ENCODE measurements at regions not wholly inside any gene's neighbourhood (a gene's known extent, or its start where the extent isn't known, plus 50 kb on each side); places are given as distances from the start of the nearest gene placed in this dataset.

DNA sequence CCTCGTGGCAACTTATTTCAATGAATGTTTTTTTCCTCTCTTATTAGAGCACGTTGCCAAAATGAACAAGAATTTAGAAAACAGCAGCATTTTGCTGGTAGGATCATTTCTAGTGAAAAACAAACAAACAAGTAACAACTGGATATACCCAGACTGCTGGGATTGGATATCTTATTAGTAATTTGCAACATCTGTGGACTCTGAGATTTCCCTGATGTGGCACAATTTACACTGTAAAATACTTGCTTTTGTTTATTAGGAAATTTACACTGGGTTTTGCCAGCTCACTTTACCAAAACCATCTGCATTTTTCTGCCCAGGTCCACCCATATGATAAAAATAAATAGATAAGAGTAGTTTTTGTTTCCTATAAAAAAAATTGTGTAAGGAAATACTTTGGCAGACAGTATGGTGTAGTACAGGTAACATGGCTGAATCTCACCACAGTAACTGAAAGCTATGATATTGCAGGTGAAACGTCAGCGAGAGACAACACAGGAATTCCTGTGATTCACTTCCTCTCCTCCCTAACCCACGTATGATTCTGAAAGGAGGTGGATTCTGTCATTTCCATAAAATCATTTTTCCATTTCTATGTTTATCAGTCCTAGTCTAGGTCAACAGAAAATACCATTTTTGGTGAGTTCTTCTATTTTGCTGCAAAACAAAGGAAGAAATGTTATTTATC is 176.2 kb upstream of the NOVA1 start:
- DNase-seq: no peak

DNA sequence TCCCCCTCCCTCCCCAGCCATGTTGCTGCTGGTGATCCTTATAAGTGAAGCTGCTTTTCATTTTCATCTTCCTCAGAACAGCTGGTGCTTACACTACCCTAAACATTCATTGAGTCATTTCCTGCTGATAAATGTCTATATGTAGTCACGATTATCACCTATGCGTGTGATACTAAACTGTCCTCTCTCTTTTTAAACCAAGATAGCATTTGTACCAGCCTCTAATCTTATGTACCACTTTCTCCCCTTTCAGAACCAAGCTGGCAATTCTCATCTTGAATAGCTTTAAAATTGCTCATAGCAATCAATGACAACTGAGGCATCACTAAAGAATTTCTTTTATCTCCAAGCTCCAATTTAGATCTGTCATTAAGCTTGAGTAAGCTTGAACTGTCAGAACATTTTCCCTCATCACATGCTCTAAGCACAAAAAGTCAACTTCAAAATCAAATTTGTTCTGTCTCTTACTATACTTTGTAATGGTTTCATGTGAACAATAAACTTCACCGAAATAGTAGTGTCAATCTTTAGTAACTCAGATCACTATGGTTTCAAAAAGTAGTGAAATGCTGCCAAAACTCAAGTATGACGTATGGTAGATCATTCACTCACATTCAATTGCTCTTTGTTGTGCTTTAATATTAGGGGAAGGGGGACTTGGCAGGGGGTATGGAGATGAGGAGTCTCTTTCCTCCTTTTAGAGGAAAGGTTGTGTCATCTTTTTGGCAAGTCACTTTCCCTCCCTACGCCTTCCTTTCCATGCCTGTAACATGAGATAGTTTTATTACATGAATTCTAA is 178.1 kb upstream of the NOVA1 start:
- no peak for DNase-seq

DNA sequence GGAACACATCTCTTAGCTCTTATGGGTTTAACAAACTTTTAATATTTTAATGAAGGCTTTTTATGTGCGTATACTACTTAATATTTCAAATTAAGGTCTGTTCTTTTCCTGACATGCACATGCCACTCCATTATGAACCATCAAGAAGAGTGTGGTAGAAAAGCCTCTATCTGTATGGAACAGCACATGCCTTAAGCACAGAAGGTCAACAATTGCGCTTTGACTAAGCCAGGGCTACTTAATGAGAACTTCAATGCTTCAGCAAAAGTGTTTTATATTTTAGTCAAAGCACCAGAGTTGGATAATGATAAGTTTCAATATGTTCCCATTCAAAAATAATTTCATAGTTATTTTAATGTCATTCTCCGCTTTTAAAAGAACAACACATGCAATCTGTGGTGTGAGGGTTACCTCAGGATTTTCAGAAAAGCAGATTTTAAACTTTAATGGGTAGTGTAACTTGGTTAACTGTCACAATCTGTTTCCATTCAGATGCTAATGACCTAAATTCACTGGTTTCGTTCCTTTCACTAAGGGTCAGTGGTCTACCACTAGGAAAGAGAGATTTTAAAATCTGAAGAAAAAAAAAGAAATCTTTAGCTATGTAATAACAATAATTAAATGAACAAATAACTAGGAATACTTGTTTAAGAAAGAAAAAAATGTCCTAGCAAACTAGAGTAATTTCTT is 193.4 kb upstream of the NOVA1 start:
- no peak for DNase-seq

DNA sequence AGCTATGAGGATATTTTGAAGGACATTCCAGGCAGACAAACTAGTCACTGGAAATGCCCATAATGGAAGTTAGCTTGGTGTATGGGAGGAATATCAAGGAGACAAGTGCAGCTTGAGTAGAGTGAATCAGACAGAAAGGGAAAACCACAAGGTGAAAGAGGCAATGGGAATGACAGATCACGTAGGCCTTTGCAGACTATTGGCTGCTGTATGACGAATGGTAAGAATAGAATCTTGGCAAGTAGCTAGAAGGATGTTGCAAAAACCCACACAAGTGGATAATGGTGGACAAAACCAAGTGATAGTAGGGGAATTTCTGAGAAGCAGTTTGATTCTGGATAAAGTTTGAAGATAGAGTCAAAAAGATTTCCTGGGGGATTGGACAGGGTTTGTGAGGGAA is 196.9 kb upstream of the NOVA1 start:
- no peak for DNase-seq

DNA sequence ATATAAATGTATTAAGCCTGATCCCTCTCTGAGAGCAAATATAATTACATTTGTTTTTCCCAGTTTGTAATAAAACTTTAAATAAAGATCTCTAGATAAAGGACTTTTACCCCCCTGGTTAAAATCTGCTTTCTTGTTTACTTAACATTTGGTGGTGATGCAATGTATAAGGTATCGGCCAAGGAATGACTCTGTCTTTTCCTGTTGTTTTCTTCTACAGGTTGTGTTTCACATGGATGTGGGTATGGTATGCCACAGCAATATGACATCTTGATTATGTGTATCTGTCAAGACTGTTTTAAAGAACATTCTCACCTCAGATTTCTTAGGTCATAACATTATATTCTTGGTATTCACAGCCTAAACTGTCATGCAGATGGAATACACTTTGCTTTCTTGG is 210.6 kb upstream of the NOVA1 start:
- DNase-seq: no peak

DNA sequence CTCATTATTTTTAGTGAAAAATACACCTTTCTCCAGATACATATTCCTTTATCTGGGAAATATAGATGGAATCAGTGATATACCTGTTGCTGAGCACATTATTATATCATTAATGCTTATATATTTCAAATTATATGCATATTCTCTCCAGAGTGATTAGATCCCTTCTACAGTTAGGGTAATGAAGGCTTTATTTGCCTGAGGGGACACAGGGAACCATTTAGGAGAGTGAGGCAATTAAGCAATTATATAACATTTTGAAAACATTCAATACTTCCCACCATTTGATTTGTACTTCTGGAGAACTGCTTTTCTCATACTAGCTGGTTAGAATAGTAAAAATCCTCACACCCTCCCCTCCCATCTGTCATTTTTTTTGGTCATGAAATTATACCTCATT is 212.8 kb upstream of the NOVA1 start:
- DNase-seq: no peak

DNA sequence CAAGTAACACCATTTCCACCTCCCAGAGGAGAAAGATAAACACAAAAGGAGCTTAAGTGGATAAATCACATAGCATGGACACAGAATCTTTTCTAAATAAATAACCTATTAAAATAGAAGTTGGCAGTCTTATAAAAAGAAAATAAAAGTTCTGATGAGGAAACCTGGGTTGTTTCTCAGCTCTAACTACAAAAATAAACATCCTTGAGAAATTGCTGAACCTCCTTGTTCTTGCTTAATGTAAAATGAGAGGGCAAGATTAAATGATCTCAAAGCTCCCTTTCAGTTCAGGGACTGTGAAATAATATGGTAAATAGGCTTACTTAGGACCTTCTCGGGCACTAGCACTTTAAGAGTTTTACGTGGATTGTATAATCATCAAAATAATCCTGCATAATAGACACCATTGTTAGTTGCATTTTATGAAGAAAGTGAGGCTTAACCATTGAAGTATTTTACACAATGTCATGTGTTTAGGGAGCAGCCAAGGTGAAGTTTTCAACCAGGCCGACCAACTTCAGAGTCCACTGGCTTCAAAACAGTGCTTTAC is 214.0 kb upstream of the NOVA1 start:
- DNase-seq: no peak

DNA sequence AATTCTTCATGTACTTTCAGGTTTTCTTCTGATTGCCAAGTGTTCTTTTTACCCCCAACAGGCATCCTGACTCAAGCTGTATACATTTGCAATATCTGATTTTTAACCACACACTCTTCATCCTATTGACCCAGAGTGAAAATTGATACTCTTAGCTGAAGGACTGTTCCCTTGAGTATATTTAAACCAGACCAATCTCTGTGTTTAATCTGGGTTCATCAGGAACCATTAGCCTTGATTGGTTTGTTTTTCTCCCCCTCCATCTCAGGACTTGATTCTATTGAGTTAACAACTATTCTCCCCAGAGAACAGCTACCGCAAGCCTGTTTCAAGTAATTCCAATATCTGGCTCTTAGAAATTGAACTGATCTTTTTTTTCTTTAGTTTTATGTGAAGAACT is 222.3 kb upstream of the NOVA1 start:
- no peak for DNase-seq

DNA sequence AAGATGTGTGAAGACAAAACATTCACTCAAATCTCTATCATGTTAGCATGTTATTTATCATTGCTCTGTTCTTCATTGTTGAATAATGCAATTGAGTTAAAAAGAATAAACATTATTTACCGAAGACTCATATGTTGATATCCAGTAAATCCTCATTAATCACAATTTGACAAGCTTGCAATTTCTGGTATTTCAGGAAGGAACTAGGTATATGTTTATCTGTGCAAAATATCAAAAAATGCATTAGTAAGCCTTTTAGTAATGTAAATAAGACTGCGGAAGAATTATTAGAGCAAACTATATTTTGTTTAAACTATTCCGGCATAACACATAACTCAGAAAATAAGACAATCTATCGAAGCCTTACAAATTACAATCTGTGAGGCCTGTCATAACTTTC is 222.7 kb upstream of the NOVA1 start:
- no peak for DNase-seq

DNA sequence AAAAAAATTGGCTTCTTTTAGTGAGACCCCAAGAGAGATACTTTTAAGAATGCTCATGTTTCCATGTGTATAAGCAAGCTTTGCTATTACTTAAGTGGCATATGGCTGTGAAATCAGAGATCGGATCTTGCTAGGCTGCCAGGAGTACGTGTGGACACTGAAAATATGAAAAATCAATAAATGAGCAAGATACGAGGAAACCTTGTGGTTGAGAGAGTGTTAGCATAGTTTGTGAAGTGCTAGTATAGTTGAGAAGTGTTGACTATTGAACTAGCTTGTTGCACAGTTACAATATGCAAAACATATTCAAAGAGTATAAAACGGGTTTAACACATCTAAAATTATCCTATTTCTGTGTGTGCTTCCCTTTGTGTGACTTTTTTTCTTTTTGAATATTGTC is 230.9 kb upstream of the NOVA1 start:
- no peak for DNase-seq

DNA sequence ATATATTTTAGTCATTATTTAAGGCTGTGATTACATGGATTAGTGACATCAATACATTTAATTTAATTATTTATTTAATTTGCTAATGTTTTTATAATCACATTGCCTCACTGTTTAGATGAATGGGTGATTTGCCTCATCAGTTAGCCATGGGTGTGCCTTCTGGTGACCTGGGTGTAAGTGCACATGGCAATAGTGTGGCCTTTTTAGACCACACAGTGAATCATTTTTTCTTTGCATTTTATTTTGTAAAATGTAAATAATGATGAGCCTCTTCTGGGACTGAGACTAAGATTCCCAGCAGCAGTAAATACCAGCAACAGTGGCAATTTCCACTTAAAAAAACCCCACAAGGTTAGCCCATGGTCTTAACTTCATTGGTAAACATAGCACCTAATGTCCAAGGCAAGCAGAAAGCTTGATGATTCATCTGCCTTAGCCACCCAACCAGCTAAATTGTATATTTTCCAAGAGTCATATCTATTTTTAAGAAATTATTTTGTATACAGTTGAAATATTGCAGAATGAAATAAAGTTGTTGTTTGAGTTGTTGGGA is 235.9 kb upstream of the NOVA1 start:
- DNase-seq: no peak

DNA sequence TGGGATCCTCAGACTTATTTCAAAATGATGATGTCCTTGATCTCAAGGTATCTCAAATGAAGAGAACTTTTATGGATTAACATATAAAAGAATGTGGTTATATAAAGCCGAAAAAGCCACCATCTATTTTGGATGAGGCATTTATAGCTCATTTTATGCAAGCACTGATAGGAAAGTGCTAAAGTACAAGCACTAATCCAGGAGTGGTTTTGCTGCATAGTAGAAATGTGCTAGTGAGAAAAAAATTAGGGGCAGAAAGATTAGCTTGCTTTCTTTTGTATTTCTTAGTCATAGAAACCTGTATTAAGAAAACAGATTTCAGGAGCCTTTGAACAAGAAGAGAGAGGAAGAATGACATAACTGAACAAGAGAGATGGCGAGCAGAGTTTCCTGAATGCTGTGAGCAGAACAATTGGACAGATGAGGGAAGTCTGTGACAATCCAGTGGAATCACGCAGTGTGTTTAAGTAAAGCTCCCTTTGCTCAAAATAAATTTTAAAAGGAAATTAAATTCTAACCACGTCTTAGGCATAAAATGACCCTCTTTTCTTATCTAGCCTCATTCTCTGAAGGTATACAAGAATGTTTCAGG is 238.2 kb upstream of the NOVA1 start:
- no peak for DNase-seq

DNA sequence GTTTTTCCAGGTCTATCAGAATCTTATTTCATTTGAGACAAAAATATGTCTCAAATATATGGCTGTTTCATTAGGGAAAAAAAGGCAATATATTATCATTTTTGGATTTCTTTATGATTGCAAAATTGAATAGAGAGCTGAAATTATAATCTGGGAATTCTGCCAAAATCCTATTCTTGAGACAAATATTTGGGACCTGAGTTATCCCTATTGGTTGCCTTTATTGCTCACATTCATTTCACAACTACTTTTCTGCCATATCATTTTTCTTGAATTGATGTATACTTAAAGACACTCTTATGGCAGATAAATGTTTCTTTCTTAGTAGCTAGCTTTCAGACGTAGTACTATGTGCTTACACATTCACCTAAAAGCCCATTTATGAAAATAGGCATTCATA is 241.6 kb upstream of the NOVA1 start:
- DNase-seq: no peak

DNA sequence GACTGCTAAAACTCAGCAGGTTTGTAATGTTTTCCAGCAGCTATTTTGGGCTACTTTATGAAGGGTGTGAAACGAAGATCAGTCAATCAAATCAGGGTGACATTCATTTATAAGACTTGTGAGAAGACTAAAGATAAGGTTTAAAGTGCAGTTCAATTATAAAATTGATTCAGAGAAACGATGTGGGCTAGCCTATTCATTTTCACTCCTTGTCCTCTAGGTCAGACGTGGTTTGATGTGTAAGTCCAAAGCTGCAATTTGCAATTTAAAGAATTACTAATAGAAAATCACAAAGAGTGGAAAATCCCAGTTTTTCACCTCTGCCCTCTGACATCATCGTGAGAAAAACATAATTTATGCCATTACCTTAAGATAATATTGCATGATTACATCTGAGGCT is 243.5 kb upstream of the NOVA1 start:
- no peak for DNase-seq

DNA sequence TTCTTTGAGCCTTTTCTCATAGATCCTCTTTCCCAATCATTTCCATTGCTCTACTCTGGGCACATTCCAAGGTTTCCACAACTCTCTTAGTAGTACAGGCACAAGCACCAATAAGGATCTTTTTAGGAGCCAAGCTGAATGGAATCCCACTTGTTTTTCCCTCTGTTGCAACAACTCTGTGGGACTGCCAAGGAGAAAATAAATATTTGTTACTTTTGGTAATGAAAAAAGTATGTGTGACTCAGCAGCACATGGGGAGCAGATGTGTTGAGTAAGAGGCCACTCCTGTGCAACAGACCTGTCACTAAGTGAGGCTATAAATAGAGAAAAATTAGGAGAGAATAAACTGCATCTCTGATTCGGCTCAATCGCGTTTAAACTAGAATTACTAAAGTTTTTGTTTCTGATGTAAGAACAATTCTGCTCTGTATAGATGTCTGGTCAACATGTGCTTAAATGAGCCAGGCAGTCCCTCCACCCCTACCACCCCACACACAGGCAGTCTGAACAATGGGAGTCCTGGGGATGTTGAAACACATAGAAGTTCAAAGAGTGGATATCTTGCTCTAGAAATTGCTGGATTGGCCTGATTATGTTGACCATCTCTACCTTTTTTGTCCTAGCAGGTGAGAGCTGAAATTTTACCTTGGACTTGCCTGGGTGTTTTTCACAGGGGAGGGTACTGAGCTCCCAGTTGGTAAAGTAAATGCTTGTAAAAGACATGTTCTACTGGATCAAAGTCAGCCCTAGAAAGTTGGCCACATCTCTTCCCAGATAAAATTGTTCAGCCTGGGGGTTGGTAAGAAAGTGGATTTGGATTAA is 244.3 kb upstream of the NOVA1 start:
- no peak for DNase-seq

DNA sequence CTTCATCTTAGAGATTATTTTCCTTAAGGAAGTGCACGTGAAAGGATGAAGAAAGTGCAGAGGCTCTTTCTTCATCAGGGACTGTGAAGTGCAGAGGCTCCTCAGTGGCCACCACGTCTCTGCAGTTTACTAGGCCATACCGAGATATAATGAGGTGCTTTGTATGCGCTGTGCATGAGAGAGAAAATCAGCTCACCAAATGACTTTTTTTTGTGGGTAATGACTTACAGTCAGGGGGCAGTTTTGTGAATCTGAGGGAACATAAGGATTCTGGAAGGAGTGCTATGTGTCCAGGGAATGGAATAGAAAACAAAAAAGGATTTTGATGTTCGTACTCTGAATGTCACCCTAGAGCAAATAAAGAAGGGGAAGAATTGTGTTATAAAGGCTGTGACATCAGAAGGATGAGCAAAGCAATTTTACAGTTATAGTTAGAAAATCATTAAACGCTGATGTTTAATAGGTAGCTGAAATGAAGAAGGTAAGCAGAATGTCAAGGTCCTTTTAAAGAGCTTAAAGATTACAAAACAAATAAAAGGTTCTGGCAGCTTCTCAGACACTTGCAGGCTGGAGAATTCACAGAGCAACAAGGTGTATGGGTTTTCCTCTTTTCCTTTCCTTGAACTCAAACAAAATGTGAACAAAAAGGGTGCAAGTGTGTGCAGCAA is 247.5 kb upstream of the NOVA1 start:
- DNase-seq: no peak

DNA sequence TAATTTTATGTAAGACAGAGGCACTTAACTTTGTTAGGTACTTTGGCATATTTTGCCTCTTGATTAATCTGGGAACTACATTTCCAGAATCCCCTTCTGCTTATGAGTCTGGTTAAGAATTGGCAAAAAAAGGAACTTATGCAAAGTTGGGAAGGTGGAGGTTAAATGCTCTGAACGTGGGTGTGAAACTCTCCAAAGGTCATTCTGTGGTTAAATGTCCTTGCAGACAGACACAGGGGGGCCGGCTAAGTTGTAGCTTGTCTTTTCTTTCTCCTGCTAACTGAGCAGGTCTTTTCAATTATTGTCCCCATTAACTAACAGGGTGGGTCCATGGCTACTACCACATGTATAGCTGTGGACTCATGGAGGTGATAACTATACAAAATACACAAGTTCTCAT is 248.6 kb upstream of the NOVA1 start:
- no peak for DNase-seq

DNA sequence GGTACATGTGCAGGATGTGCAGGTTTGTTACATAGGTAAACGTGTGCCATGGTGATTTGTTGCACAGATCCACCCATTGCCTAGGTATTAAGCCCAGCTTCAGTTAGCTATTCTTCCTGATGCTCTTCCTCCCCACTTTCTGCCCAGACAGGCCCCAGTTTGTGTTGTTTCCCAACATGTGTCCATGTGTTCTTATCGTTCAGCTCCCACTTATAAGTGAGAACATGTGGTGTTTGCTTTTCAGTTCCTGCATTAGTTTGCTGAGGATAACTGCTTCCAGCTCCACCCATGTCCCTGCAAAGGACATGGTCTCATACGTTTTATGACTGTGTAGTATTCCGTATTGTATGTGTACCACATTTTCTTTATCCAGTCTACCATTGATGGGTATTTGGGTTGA is 251.7 kb upstream of the NOVA1 start:
- no peak for DNase-seq

DNA sequence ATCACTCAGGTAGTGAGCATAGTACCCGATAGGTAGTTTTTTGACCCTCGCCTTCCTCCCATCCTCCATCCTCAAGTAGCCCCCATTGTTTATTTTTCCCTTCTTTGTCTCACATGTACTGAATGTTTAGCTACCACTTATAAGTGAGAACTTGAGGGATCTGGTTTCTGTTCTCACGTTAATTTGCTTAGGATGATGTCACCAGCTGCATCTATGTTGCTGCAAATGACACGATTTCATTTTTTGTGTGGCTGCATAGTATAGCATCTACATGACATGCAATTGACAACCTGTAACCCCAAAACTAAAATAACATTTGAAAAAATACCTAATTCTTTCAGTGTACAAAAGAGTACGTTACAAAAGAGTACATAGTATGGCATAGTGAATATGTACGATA is 254.0 kb upstream of the NOVA1 start:
- DNase-seq: no peak

DNA sequence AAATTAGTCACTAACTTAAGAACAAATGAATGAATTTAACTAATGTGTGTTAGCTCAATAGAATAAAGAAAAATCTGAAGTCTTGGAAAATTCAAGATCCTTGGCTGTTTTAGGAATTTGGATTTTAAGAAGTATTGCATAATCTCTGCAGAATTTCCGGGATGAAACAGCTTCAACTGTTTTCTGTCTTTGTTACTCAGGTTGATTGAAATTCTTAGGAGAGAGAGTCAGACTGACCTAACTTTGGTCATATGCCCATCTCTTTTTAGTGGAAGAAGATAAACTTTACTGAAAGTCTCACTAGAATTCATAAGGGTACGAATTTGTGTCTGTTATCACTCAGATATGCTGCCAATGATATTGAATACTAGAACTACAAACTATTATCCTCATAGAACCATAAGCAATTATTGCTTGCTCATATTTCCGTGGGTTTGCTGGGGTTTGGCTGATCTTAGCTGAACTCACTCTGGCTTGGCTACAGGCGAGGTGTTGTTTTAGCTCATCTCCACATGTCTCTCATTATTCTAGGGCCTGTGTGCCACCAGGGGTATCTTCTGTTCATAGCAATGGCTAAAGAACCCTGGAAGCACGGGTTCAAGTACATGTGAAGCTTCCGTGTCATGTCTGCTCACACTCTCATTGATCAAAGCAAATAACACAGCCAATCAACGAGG is 257.4 kb upstream of the NOVA1 start:
- no peak for DNase-seq

DNA sequence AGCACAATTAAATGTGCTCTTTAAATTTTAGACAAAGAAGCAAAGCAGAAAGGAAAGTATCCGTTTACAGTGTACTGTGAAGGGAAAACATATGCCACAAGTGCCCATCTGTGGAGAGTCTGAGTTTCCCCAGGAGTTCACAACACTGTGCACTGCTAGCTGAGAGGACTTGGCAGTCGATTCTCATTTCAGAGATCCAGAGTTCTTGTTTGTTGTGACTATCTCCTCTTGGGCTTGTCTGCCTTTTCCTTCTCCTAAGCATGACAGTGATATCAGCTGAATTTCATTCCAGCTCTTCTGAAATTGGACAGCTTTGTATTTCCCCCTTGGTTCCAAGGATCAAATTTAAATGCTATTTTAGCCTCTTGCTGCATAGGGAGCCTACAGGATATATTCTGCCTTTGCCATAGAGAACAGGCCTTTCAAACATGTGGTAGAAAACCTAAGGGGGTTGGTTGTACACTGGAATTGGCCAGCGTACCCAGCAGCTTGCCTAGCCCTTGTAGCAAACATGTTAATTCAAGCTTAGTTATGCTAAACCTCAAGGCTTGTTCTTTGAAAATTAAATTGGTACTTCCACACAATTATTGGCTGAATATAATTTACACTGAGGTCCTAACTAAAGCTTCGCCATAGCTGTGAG is 259.2 kb upstream of the NOVA1 start:
- DNase-seq: no peak
